Mesendoderm (in vitro differentiated cells): ENCODE measurements at regions not wholly inside any gene's neighbourhood (a gene's known extent, or its start where the extent isn't known, plus 50 kb on each side); places are given as distances from the start of the nearest gene placed in this dataset.

Experiments used
- DNase-seq: peaks from one replicate; pipeline ENCODE4 v3.0.0; 2013
- H2AK5ac ChIP-seq: 2 replicates; pipeline ENCODE4 v1.6.1; 2013; ENCODE audit warnings: low read length, inconsistent platforms
- H2BK120ac ChIP-seq: 2 replicates; pipeline ENCODE4 v1.6.1; 2013; ENCODE audit warnings: low read depth, mild to moderate bottlenecking, low read length, moderate library complexity, mixed read lengths
- H2BK15ac ChIP-seq: replicated peaks from 2 replicates; pipeline ENCODE4 v1.6.1; 2013; ENCODE audit warnings: low read depth, mild to moderate bottlenecking, moderate library complexity
- H2BK5ac ChIP-seq: 2 replicates; pipeline ENCODE4 v1.6.1; 2013; ENCODE audit warnings: low read length, inconsistent platforms
- H3K18ac ChIP-seq: 2 replicates; pipeline ENCODE4 v1.6.1; 2013; ENCODE audit warnings: mild to moderate bottlenecking, low read length, mixed read lengths
- H3K23ac ChIP-seq: one replicate; pipeline ENCODE4 v1.6.1; 2013; ENCODE audit warnings: low read length
- H3K27ac ChIP-seq: 2 replicates; pipeline ENCODE4 v1.5.1; 2013; ENCODE audit warnings: low read depth, mild to moderate bottlenecking, inconsistent platforms, low read length, moderate library complexity
- H3K27me3 ChIP-seq: 2 replicates; pipeline ENCODE4 v1.6.1; 2013; ENCODE audit warnings: low read length, control low read depth, mild to moderate bottlenecking, inconsistent platforms; ENCODE audit not compliant: insufficient read depth, poor library complexity
- H3K36me3 ChIP-seq: 2 replicates; pipeline ENCODE4 v1.6.1; 2013; ENCODE audit warnings: low read length, inconsistent platforms; ENCODE audit not compliant: control insufficient read depth, insufficient read depth
- H3K4ac ChIP-seq: one replicate; pipeline ENCODE4 v1.6.1; 2013; ENCODE audit warnings: low read depth, mild to moderate bottlenecking, low read length, moderate library complexity
- H3K4me1 ChIP-seq: 2 replicates; pipeline ENCODE4 v1.6.1; 2013; ENCODE audit warnings: low read depth, low read length, inconsistent platforms; ENCODE audit not compliant: control insufficient read depth
- H3K4me2 ChIP-seq: 2 replicates; pipeline ENCODE4 v1.6.1; 2013; ENCODE audit warnings: low read length
- H3K4me3 ChIP-seq: 2 replicates; pipeline ENCODE4 v1.5.1; 2013; ENCODE audit warnings: mild to moderate bottlenecking, low read length
- H3K56ac ChIP-seq: one replicate; pipeline ENCODE4 v1.6.1; 2013; ENCODE audit warnings: low read length
- H3K79me1 ChIP-seq: 2 replicates; pipeline ENCODE4 v1.6.1; 2013; ENCODE audit warnings: low read length, inconsistent platforms
- H3K79me2 ChIP-seq: 2 replicates; pipeline ENCODE4 v1.6.1; 2013; ENCODE audit warnings: mild to moderate bottlenecking, low read length; ENCODE audit not compliant: control insufficient read depth, insufficient read depth
- H3K9ac ChIP-seq: 2 replicates; pipeline ENCODE4 v1.6.1; 2013; ENCODE audit warnings: low read length, inconsistent platforms
- H4K5ac ChIP-seq: one replicate; pipeline ENCODE4 v1.6.1; 2013; ENCODE audit warnings: low read length
- H4K8ac ChIP-seq: one replicate; pipeline ENCODE4 v1.6.1; 2013; ENCODE audit warnings: low read depth, mild to moderate bottlenecking, control low read depth, low read length, moderate library complexity
- WGBS: extraction: QIAGEN DNeasy Blood & Tissue Kit; methylation state at CpG from one replicate; pipeline ENCODE4 v1.1.7; 2013; ENCODE audit warnings: low lambda C conversion rate, missing lambda C conversion rate; ENCODE audit not compliant: insufficient coverage; ENCODE audit errors: extremely low coverage; 5-methylcytosine and 5-hydroxymethylcytosine counted together

DNA sequence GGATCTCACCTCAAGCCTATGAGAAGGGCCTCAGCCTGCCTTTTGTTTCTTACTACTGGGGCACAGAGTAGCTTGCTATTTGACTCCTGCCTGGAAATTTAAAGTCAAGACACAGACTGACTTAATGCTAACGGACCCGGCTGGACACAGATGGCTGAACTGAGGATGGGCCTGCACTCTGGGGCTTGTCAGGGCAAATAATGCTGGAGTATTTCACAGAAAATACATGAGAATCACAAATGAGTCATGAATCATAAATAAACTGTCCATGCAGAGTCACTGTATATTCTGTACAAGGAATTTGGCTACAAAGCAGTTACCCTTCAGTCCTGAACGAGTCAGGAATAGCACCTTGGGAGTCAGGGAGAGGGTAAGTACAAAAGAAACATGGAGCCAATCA lies 683.2 kb upstream of the FOXG1 start:
- Histone ChIP-seq H2BK15ac (no peak overlapping the region), H3K23ac (no peak overlapping the region), H3K4me3 (no peak overlapping the region), H3K18ac (no peak overlapping the region), H3K36me3 (no peaks in the 10 kb centered on the region), H2BK5ac (no peak overlapping the region), H4K8ac (no peak overlapping the region), H2AK5ac (no peak overlapping the region), H3K4ac (no peak overlapping the region), H2BK120ac (no peak overlapping the region), H3K79me1 (no peaks in the 10 kb centered on the region), H3K9ac (no peak overlapping the region), H4K5ac (no peak overlapping the region), H3K27ac (no peak overlapping the region), H3K4me1 (peaks cover 2% of the 10 kb centered on the region), H3K27me3 (no peaks in the 10 kb centered on the region), H3K4me2 (no peak overlapping the region), H3K56ac (no peak overlapping the region), H3K79me2 (no peaks in the 10 kb centered on the region)
- DNase-seq, result no peak
- no CpG with 5 or more reads among the region's 3 CpGs for WGBS

DNA sequence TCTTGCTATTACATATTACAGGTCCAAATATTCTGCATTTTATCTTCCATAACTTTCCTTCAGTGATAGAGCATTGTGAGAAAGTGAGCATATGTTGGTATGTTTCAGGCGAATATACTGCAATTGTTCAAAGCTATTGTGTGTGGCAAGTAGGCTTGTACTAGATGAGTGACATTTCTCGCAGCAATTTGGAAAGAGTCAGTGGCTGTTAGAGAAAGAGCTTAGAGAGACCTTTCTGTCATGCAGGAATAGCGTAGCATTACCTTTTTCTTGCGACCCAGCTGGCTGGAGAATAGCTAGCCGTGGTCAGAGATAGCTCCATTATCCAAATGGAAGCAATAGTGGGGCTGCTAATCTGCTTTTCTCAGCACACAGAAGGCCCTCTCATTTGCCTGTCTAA lies 678.5 kb upstream of the FOXG1 start:
- Histone ChIP-seq H2BK120ac (no peak overlapping the region), H2AK5ac (no peak overlapping the region), H3K18ac (no peak overlapping the region), H3K79me1 (no peaks in the 10 kb centered on the region), H3K4me2 (no peak overlapping the region), H4K8ac (no peak overlapping the region), H3K23ac (no peak overlapping the region), H3K27me3 (no peaks in the 10 kb centered on the region), H3K36me3 (no peaks in the 10 kb centered on the region), H2BK5ac (no peak overlapping the region), H3K9ac (no peak overlapping the region), H3K4me1 (peaks cover 2% of the 10 kb centered on the region), H3K27ac (no peak overlapping the region), H2BK15ac (no peak overlapping the region), H3K56ac (no peak overlapping the region), H4K5ac (no peak overlapping the region), H3K4me3 (no peak overlapping the region), H3K4ac (no peak overlapping the region), H3K79me2 (no peaks in the 10 kb centered on the region)
- no peak for DNase-seq
- no CpG with 5 or more reads among the region's 5 CpGs for WGBS

DNA sequence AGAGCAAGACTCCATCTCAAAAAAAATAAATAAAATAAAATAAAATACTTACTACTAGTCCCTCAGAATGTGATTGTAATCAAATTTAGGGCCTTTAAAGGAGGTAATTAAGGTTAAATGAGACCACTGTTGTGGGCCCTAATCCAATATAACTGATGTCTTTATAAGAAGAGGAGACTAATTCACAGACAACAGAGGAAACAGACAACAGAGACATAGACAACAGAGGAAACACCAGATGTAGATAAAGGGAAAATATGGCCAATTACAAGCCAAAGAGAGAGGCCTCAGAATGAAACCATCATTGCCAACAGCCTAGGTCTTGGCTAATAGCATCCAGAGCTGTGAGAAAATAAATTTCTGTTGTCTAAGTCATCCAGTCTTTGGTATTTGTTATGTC lies 669.0 kb upstream of the FOXG1 start:
- DNase-seq, result no peak
- Histone ChIP-seq H3K4me2 (no peak overlapping the region), H2AK5ac (no peak overlapping the region), H3K56ac (no peak overlapping the region), H3K79me2 (no peaks in the 10 kb centered on the region), H3K4me3 (no peak overlapping the region), H3K4ac (no peak overlapping the region), H3K36me3 (no peaks in the 10 kb centered on the region), H3K9ac (no peak overlapping the region), H4K8ac (no peak overlapping the region), H4K5ac (no peak overlapping the region), H2BK5ac (no peak overlapping the region), H3K27ac (no peak overlapping the region), H3K27me3 (no peaks in the 10 kb centered on the region), H3K79me1 (no peaks in the 10 kb centered on the region), H3K23ac (no peak overlapping the region), H2BK120ac (no peak overlapping the region), H3K18ac (no peak overlapping the region), H2BK15ac (no peak overlapping the region), H3K4me1 (no peaks in the 10 kb centered on the region)

DNA sequence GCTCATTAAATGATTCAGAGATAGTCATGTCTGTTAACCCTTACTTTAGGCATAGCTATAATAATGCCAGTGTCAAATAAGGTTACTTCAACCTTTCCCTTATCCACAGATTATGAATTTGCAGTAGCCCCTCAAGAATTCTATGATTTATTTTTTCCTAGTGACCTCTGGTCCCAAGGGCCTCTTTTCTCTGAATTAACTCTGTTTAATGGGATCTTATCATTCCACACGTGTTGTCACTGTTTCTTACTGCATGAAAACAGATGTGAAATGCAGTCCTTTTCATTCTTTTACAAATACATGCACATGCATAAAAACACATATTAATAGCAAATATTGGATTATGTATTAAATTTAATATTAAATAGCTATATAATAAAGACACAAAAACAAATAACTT lies 667.7 kb upstream of the FOXG1 start:
- no peak for DNase-seq
- Histone ChIP-seq H3K4me1 (no peaks in the 10 kb centered on the region), H3K4me3 (no peak overlapping the region), H2BK5ac (no peak overlapping the region), H4K8ac (no peak overlapping the region), H3K18ac (no peak overlapping the region), H3K36me3 (no peaks in the 10 kb centered on the region), H3K79me2 (no peaks in the 10 kb centered on the region), H4K5ac (no peak overlapping the region), H3K79me1 (no peaks in the 10 kb centered on the region), H2BK15ac (no peak overlapping the region), H3K27ac (no peak overlapping the region), H3K27me3 (no peaks in the 10 kb centered on the region), H2BK120ac (no peak overlapping the region), H3K4ac (no peak overlapping the region), H3K23ac (no peak overlapping the region), H2AK5ac (no peak overlapping the region), H3K4me2 (no peak overlapping the region), H3K9ac (no peak overlapping the region), H3K56ac (no peak overlapping the region)
- no CpG with 5 or more reads among the region's 1 CpG for WGBS

DNA sequence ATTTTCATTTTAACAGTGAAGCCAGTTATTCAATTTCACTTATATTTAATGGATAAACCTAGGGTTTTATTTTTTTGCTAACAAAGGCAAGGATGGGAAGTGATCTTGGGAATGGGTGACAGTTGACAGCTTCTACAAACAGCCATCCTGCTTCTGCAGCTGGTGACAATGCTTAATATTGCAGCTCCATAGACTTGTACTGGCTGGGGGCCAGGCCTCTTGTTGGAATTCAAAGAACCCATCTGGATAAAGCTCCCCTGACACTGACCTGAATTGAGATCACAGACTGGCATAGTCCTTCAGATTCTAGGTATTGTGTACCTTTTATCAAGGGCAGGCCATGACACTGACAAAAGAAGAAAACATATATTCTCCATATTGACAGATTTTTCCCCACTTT lies 664.6 kb upstream of the FOXG1 start:
- Histone ChIP-seq H2BK15ac (no peak overlapping the region), H3K36me3 (no peaks in the 10 kb centered on the region)
- no peak for DNase-seq

DNA sequence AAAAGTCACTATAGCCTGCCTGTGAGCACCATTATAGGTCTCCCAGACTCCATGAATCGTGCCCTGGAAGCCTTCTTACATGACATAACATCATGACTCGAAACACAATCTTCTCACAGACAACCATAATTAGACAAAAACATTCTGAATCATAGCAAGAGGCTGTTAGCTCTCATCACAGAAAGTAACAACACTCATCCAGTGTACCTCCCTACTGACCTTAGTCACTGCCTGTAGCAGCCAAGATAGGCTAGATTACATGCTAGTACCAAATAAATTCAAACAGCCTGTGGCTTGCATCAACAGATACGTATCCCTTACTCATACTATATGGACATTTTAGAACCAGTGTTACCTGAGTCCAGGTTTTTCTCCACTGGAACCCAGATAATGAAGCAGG lies 663.8 kb upstream of the FOXG1 start:
- Histone ChIP-seq H3K18ac (no peak overlapping the region), H4K8ac (no peak overlapping the region), H2BK120ac (no peak overlapping the region), H3K27ac (no peak overlapping the region), H3K79me1 (no peaks in the 10 kb centered on the region), H3K4me2 (no peak overlapping the region), H3K56ac (no peak overlapping the region), H3K79me2 (no peaks in the 10 kb centered on the region), H3K9ac (no peak overlapping the region), H4K5ac (no peak overlapping the region), H3K4me1 (no peaks in the 10 kb centered on the region), H3K23ac (no peak overlapping the region), H2BK5ac (no peak overlapping the region), H3K36me3 (no peaks in the 10 kb centered on the region), H2AK5ac (no peak overlapping the region), H3K4me3 (no peak overlapping the region), H3K27me3 (no peaks in the 10 kb centered on the region), H2BK15ac (no peak overlapping the region), H3K4ac (no peak overlapping the region)
- WGBS, result no CpG with 5 or more reads among the region's 3 CpGs
- no peak for DNase-seq

More for the DNA sequence above, 664.6 kb upstream of the FOXG1 start:
- Histone ChIP-seq H3K4me2 (no peak overlapping the region), H3K27me3 (no peaks in the 10 kb centered on the region), H3K27ac (no peak overlapping the region), H3K4me1 (no peaks in the 10 kb centered on the region), H2AK5ac (no peak overlapping the region), H3K79me1 (no peaks in the 10 kb centered on the region), H3K56ac (no peak overlapping the region), H2BK5ac (no peak overlapping the region), H4K8ac (no peak overlapping the region), H3K79me2 (no peaks in the 10 kb centered on the region), H3K4me3 (no peak overlapping the region), H3K18ac (no peak overlapping the region), H4K5ac (no peak overlapping the region), H3K9ac (no peak overlapping the region), H3K23ac (no peak overlapping the region), H2BK120ac (no peak overlapping the region), H3K4ac (no peak overlapping the region)
